ENCODE measurements at regions not wholly inside any gene's neighbourhood (a gene's known extent, or its start where the extent isn't known, plus 50 kb on each side); places are given as distances from the start of the nearest gene placed in this dataset.

- intact Hi-C loops (cut with micrococcal nuclease) = no loop called here
- no peak overlapping the region for H3K27ac Mint-ChIP-seq
- no peaks in the 10 kb centered on the region for H3K36me3 Mint-ChIP-seq (ENCODE audit: low read depth)
These were observed 287.9 kb upstream of the SEMA3A start for GRCh38 chr7:84482476-84482875.

GRCh38 chr7:84479059-84479458 lies 284.5 kb upstream of the SEMA3A start:
- no peak overlapping the region for H3K27ac Mint-ChIP-seq
- no peaks in the 10 kb centered on the region for H3K9me3 Mint-ChIP-seq
- no peaks in the 10 kb centered on the region for H3K27me3 Mint-ChIP-seq
- intact Hi-C loops (cut with micrococcal nuclease) = no loop called here
- H3K36me3 Mint-ChIP-seq (ENCODE audit: low read depth) = no peaks in the 10 kb centered on the region
- H3K4me1 Mint-ChIP-seq (ENCODE audit: low read depth) = no peaks in the 10 kb centered on the region
- no peak overlapping the region for H3K4me3 Mint-ChIP-seq

More at GRCh38 chr7:84482476-84482875, 287.9 kb upstream of the SEMA3A start:
- Mint-ChIP-seq H3K27me3 (no peaks in the 10 kb centered on the region), H3K4me1 (ENCODE audit: low read depth) (no peaks in the 10 kb centered on the region), H3K4me3 (no peak overlapping the region), H3K9me3 (no peaks in the 10 kb centered on the region)

- H3K9me3 Mint-ChIP-seq = no peaks in the 10 kb centered on the region
- H3K4me3 Mint-ChIP-seq = no peak overlapping the region
- no peaks in the 10 kb centered on the region for H3K4me1 Mint-ChIP-seq (ENCODE audit: low read depth)
- H3K27ac Mint-ChIP-seq = no peak overlapping the region
- H3K36me3 Mint-ChIP-seq (ENCODE audit: low read depth) = no peaks in the 10 kb centered on the region
- no peaks in the 10 kb centered on the region for H3K27me3 Mint-ChIP-seq
- intact Hi-C loops (cut with micrococcal nuclease) = no loop called here
These were observed 283.3 kb upstream of the SEMA3A start for GRCh38 chr7:84477786-84478478.

- intact Hi-C loops (cut with micrococcal nuclease) = no loop called here
- no peaks in the 10 kb centered on the region for H3K9me3 Mint-ChIP-seq
- H3K36me3 Mint-ChIP-seq (ENCODE audit: low read depth) = no peaks in the 10 kb centered on the region
- H3K27me3 Mint-ChIP-seq = no peaks in the 10 kb centered on the region
- H3K4me3 Mint-ChIP-seq = no peak overlapping the region
- H3K4me1 Mint-ChIP-seq (ENCODE audit: low read depth) = no peaks in the 10 kb centered on the region
- H3K27ac Mint-ChIP-seq = no peak overlapping the region
These were observed 279.8 kb upstream of the SEMA3A start for GRCh38 chr7:84474436-84474835.

GRCh38 chr7:84471576-84471975 lies 277.0 kb upstream of the SEMA3A start:
- no peaks in the 10 kb centered on the region for H3K9me3 Mint-ChIP-seq
- H3K4me3 Mint-ChIP-seq = no peak overlapping the region
- no peaks in the 10 kb centered on the region for H3K4me1 Mint-ChIP-seq (ENCODE audit: low read depth)
- intact Hi-C loops (cut with micrococcal nuclease) = no loop called here
- no peak overlapping the region for H3K27ac Mint-ChIP-seq
- no peaks in the 10 kb centered on the region for H3K36me3 Mint-ChIP-seq (ENCODE audit: low read depth)
- H3K27me3 Mint-ChIP-seq = no peaks in the 10 kb centered on the region

- Mint-ChIP-seq H3K27ac (no peak overlapping the region), H3K36me3 (ENCODE audit: low read depth) (no peaks in the 10 kb centered on the region), H3K27me3 (no peaks in the 10 kb centered on the region), H3K4me3 (no peak overlapping the region), H3K4me1 (ENCODE audit: low read depth) (no peaks in the 10 kb centered on the region), H3K9me3 (no peaks in the 10 kb centered on the region)
- intact Hi-C loops (cut with micrococcal nuclease) = no loop called here
These were observed 274.4 kb upstream of the SEMA3A start for GRCh38 chr7:84469034-84469433.

GRCh38 chr7:84462259-84462658 lies 267.7 kb upstream of the SEMA3A start:
- Mint-ChIP-seq H3K9me3 (no peaks in the 10 kb centered on the region), H3K4me1 (ENCODE audit: low read depth) (no peaks in the 10 kb centered on the region), H3K4me3 (no peak overlapping the region), H3K27ac (no peak overlapping the region), H3K36me3 (ENCODE audit: low read depth) (no peaks in the 10 kb centered on the region), H3K27me3 (no peaks in the 10 kb centered on the region)
- intact Hi-C loops (cut with micrococcal nuclease) = loop anchor here (1.0 kb wide), 1 partner anchor 11 kb away; no protein-coding TSS in a partner anchor

- H3K27ac Mint-ChIP-seq = no peak overlapping the region
- no peaks in the 10 kb centered on the region for H3K4me1 Mint-ChIP-seq (ENCODE audit: low read depth)
- no peaks in the 10 kb centered on the region for H3K36me3 Mint-ChIP-seq (ENCODE audit: low read depth)
- no peaks in the 10 kb centered on the region for H3K27me3 Mint-ChIP-seq
- intact Hi-C loops (cut with micrococcal nuclease) = no loop called here
- no peak overlapping the region for H3K4me3 Mint-ChIP-seq
- H3K9me3 Mint-ChIP-seq = no peaks in the 10 kb centered on the region
These were observed 266.5 kb upstream of the SEMA3A start for GRCh38 chr7:84461093-84461492.

- Mint-ChIP-seq H3K4me1 (ENCODE audit: low read depth) (no peaks in the 10 kb centered on the region), H3K36me3 (ENCODE audit: low read depth) (no peaks in the 10 kb centered on the region), H3K9me3 (no peaks in the 10 kb centered on the region), H3K27me3 (no peaks in the 10 kb centered on the region), H3K4me3 (no peak overlapping the region), H3K27ac (no peak overlapping the region)
- intact Hi-C loops (cut with micrococcal nuclease) = loop anchor here (1.0 kb wide), 1 partner anchor 479 kb away; no protein-coding TSS in a partner anchor
These were observed 261.2 kb upstream of the SEMA3A start for GRCh38 chr7:84455788-84456187.

- Mint-ChIP-seq H3K4me1 (ENCODE audit: low read depth) (no peaks in the 10 kb centered on the region), H3K9me3 (no peaks in the 10 kb centered on the region), H3K27ac (no peak overlapping the region), H3K36me3 (ENCODE audit: low read depth) (no peaks in the 10 kb centered on the region), H3K4me3 (no peak overlapping the region), H3K27me3 (no peaks in the 10 kb centered on the region)
- intact Hi-C loops (cut with micrococcal nuclease) = no loop called here
These were observed 259.8 kb upstream of the SEMA3A start for GRCh38 chr7:84454174-84454959.

GRCh38 chr7:84452618-84453017 lies 258.0 kb upstream of the SEMA3A start:
- H3K27me3 Mint-ChIP-seq = no peaks in the 10 kb centered on the region
- no peaks in the 10 kb centered on the region for H3K9me3 Mint-ChIP-seq
- H3K4me3 Mint-ChIP-seq = no peak overlapping the region
- no peaks in the 10 kb centered on the region for H3K4me1 Mint-ChIP-seq (ENCODE audit: low read depth)
- no peaks in the 10 kb centered on the region for H3K36me3 Mint-ChIP-seq (ENCODE audit: low read depth)
- no peak overlapping the region for H3K27ac Mint-ChIP-seq
- intact Hi-C loops (cut with micrococcal nuclease) = no loop called here

GRCh38 chr7:84450772-84451171 lies 256.2 kb upstream of the SEMA3A start:
- Mint-ChIP-seq H3K27ac (no peak overlapping the region), H3K9me3 (no peaks in the 10 kb centered on the region), H3K27me3 (no peaks in the 10 kb centered on the region), H3K4me1 (ENCODE audit: low read depth) (no peaks in the 10 kb centered on the region), H3K36me3 (ENCODE audit: low read depth) (no peaks in the 10 kb centered on the region), H3K4me3 (no peak overlapping the region)
- intact Hi-C loops (cut with micrococcal nuclease) = no loop called here

- Mint-ChIP-seq H3K4me3 (no peak overlapping the region), H3K9me3 (no peaks in the 10 kb centered on the region), H3K4me1 (ENCODE audit: low read depth) (no peaks in the 10 kb centered on the region), H3K27me3 (no peaks in the 10 kb centered on the region), H3K36me3 (ENCODE audit: low read depth) (no peaks in the 10 kb centered on the region), H3K27ac (no peak overlapping the region)
- intact Hi-C loops (cut with micrococcal nuclease) = no loop called here
These were observed 253.2 kb upstream of the SEMA3A start for GRCh38 chr7:84447636-84448293.

GRCh38 chr7:84446991-84447480 lies 252.4 kb upstream of the SEMA3A start:
- Mint-ChIP-seq H3K27me3 (no peaks in the 10 kb centered on the region), H3K9me3 (no peaks in the 10 kb centered on the region), H3K27ac (no peak overlapping the region), H3K4me1 (ENCODE audit: low read depth) (no peaks in the 10 kb centered on the region), H3K36me3 (ENCODE audit: low read depth) (no peaks in the 10 kb centered on the region), H3K4me3 (no peak overlapping the region)
- intact Hi-C loops (cut with micrococcal nuclease) = no loop called here

Data from dendritic cell treated with granulocyte-macrophage colony-stimulating factor and Interleukin-4, amounts not matched to agents 40 ng/mL and 50 ng/mL, for 4 days (primary cell).